Activated effector memory CD4-positive, alpha-beta T cell treated with Interleukin-2 at 50 U/mL for 16 hours (primary cell): ENCODE measurements at regions not wholly inside any gene's neighbourhood (a gene's known extent, or its start where the extent isn't known, plus 50 kb on each side); places are given as distances from the start of the nearest gene placed in this dataset.
A peak's percentile ranks its signal among the peaks of the same experiment; 100 is the strongest.
"Not testable (repeated sequence)": the region's sequence is repeated elsewhere in the genome, so short reads cannot be mapped to it uniquely, and the experiment has no call there.

Source experiments
- DNase-seq: peaks from one replicate; pipeline ENCODE4 v3.0.0-alpha.2; 2020

- no peak for DNase-seq
Observed at GRCh38 chr18:70553245-70553935, 264.5 kb downstream of the SOCS6 start.

- no peak for DNase-seq
Observed at GRCh38 chr18:70536370-70537062, 247.7 kb downstream of the SOCS6 start.

DNA sequence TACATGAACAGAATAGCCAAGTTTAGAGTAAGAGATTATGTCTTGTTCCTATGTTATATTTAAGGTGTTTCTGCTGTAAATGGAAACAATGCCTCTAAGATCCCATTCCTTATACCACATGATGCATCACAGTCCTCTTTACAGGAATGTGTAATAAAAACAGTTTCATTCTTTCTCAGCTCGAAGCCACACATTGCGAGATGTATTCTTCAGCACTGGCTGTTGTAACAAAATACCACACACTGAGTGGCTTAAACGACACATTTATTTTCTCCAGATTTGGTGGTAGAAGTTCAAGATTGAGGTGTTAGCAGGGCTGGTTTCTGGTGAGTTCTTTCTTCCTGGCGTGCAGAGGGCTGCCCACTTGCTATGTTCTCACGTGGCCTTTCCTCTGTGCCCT, 246.2 kb downstream of the SOCS6 start:
- DNase-seq: no peak

- not testable (repeated sequence) for DNase-seq
Observed at GRCh38 chr18:70525322-70525721, 236.5 kb downstream of the SOCS6 start.

- DNase-seq: no peak
Observed at GRCh38 chr18:70523792-70524182, 234.9 kb downstream of the SOCS6 start.

GRCh38 chr18:70523035-70523791, 234.4 kb downstream of the SOCS6 start:
- DNase-seq: no peak

DNA sequence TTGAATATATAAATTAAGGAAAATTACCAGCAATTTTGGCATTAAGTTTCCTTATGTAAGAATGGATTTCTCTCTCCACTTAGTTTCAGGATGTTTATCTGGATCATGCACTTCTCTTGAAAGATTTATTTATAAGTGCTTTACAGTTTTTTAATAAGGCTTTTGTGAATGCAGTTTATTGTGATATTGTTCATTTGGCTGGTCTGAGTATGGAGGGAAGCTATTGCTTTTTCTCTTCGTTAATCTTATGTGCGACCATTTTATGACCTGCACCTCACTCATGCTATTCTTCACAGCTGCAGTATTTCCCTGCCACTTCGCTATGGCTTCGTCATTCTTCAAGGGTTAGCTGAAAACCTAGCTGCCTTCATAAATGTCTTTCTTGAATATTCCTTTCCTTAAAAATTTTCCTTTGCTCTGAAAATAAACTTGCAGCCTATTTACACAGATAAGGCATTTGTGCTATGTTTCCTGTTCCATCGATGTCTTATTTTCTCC, 233.4 kb downstream of the SOCS6 start:
- DNase-seq: no peak

DNA sequence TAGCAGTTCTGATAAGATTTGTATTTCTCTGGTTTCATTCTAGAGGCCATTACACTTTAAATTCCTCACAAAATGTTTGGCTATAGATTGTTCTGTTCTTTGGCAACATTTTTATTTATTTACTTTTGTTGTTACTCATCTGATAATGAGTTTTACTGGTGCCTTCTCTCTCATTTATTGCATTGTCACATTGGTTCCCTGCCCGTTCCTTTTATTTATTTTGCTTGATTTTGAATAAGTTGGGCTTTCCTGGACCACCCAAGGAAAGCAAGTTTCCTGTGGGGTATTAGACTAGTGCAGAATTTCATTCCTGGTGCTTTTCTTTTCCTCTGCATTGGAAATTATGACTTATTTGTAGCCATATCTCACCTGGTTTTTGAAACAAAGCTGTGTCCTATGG, 232.0 kb downstream of the SOCS6 start:
- no peak for DNase-seq

- no peak for DNase-seq
Observed at GRCh38 chr18:70513502-70514171, 224.8 kb downstream of the SOCS6 start.

DNA sequence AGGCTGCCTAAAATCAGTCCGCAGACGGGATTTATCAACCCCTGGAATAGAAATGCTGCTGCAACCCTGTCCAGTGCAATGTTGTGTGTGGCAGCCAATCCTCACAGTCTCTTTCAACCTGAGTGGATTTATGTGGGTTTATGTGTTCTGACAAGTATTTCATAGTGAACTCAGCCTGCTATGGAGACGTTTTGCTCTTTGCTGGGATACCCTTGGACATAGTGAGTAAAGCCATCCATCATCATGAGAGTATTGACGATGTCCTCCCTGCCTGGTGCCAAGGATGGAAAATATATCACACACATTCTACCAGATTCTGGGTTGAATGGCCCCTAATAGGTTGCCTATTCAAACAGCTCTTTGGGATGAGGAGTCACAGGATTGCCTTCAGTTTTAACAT, 219.1 kb downstream of the SOCS6 start:
- no peak for DNase-seq

DNA sequence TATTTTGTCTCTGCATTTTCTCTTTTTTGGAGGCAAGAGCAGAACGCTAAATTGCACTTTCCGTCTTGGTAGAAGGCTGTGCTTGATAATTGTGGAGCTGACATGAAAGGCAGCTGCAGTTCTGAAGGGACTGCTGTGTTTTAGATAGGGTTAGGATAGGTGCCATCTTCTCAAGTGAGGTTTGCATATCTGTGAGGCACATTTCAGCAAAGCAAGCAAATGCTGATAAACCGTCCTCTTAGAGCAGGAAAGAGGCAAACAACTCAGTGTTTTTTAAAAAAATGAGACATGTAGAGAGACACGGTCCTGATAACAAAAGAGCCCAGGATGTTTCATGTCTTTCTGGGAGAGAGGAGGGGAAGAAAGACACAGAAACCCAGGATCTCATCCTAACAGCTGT, 217.7 kb downstream of the SOCS6 start:
- no peak for DNase-seq

DNA sequence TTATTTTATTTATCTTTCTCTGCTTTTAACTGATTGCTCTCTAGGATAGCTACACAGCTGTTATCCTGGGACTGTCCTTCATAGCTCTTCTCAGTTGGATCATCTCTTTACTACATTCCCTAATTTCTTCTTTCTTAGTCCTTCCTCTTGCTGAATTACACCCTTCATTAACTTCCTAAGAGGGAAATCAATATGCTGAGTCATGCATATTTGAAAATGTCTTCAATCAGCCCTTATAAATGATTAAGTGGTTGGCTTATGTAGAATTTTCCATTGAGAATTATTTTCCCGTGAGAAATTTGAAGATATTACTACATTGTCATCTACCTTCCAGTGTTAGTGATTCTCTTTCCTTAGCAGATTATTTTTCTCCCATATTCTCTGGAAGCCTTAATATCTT, 214.2 kb downstream of the SOCS6 start:
- no peak for DNase-seq

DNA sequence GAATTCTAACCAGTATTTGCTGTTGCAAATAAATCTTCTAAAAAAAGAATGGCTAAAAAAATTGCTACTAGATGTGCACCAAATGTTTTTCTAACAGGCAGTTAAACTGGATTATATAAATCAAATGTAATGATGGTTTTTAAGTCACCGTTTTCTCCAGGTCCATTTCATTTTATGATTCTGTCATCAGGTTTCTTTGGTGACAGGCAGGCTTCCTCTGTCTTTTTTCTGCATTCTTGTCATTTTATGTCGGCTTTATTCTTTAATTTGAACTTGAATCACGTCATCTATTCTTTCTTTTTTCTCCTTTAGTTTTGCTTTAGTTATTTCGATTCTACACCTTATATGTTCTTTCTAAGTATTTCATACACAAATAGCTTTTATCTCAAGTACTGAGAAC, 212.5 kb downstream of the SOCS6 start:
- no peak for DNase-seq

GRCh38 chr18:70500748-70501147, 211.9 kb downstream of the SOCS6 start:
- DNase-seq: no peak

GRCh38 chr18:70499218-70499691, 210.4 kb downstream of the SOCS6 start:
- peak; percentile 2 for DNase-seq

DNA sequence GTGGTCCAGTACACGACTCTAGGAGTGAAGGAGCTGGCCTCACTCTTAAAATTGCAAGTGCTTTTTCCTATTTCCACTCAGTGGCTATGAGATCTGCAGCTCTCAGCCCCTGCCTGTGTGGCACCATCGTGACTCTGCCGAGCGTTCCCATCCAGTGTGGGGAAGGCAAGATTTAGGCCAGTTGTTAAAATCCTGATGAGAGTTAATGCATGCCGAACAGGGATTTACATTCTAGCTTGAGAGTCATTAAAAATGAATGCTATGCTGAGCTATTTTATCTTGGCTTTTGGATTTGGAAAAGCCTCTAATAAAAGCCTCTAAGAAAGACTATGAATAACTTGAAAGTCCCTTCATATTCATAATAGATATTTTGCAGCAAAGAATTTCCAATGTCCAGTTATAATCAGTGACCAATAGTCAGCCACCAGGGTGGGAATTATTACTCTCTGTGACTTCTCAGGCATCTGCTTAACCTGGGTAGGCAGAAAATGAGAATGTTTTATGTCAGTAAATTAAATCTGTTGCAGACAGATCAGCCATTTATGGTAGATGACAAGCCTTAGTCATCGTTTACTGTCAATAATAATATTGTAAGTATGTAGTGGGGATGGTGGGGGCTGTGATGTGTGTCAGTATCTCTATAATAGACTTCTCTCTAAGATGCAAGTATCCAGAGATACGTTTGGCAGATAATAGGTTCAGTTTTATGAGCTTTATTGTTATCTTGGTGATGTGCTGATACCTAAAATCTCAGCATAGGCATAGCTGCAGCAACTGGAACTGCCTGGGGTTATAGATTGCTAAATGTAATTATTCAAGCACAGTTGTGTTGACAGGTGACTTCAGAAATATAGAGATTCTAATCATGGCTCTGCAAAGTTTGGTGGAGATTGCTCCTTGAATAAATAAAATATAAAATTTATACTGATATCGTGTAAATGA, 207.8 kb downstream of the SOCS6 start:
- no peak for DNase-seq

DNA sequence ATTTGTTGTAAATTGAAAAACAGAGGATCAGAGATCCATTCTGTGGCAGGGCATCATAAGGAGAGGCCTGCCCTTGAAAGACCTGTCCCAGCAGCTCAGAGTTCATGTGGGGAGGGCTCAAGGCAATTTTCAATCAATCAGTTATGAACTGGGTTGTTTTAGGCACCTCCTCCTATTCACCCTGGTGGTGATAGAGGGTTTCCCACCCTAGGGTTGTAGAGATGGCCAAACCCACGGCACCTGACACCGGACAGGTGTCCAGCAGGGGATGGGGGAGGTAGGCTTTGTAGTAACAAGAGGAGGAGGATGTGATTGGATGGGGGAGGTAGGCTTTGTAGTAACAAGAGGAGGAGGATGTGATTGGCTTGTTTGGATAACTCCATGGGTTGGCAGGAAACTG, 205.7 kb downstream of the SOCS6 start:
- DNase-seq: no peak

GRCh38 chr18:70493461-70493860, 204.6 kb downstream of the SOCS6 start:
- no peak for DNase-seq

DNA sequence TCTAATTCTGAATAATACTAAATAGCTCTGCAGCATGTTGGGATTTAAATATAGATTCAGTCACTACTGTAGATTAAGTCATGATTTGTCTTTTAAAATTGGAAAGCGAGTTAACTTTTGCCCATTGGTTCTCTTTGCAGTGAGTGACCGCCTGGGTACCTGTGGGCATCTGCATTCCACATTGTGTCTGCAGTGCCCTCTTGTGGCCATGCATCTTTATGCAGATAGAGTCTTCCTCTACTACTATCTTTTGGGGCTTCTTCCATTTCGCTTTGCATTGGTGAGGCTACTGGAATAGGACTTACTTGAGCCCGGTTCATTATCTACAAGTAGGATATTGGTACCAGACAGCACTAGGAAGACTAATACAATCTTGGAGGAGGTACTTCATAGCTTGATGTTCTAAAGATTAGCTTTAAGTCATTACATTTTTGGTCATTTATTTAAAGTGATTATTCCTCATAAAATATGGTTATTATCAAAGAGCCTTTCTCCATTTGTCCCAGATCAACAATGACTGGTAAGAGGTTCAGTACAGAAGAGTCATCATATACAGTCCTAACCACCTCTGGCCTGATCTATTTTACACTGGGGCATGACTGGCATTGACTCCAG, 203.0 kb downstream of the SOCS6 start:
- peak; percentile 2 for DNase-seq

DNA sequence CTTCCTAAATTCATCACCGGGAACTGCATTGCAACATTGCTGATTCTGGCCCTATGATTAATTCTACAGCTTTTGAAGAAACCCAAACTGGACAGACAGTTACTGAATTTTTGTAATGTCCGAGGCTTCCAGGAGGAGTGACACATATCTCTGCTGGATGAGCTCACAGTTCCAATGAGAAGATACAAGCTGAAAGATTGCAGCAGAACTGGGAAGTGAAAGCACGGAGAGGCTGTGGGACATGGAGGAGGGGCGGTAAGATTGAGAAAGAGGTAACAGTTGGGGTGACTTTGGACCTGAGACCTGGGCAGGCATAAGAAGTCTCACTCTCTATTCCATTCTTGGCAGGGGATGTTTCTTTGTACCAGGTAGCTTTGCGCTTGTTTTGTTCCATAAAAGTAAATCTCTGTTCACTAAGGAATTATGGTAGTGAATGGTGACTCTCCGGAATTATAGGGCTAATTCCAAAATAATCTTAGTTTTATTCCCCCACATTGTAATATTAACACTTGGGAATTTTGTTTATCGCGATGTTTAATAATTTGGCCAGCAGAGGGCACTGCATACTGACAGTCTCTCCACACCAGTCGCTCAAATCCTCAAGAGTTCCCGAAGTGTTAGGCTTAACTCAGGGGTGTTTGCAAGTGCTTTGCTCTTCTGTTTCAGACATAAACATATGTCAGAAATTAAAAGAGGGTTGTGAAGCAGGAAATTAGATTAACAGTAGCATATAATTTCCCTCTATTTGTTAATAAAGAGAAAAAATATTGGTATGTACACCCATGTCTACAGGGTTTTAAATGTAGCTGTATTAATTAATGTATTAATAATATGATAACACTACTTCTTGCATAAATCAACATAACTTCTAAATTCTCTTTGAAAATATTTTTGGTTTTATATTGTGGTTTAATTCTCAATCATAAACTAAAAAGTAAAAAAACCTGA, 201.4 kb downstream of the SOCS6 start:
- DNase-seq: no peak
